ENCODE measurements at regions not wholly inside any gene's neighbourhood (a gene's known extent, or its start where the extent isn't known, plus 50 kb on each side); places are given as distances from the start of the nearest gene placed in this dataset.

- no peak overlapping the region for H3K4me2 ChIP-seq (ENCODE audit: extremely low read depth, insufficient read depth, low read length)
- no peaks in the 10 kb centered on the region for H3K9me3 ChIP-seq (ENCODE audit: control insufficient read depth, insufficient read depth, low read depth, low read length)
- TF ChIP-seq EZH2 (IDR thresholded peaks at IDR 0.05; ENCODE audit: low read length, missing control alignments) (no peak), CTCF (conservative IDR thresholded peaks at IDR 0.05 in 1 of 2, IDR thresholded peaks at IDR 0.05 in 1 of 2; ENCODE audit: low read depth in 1 of 2, low read length in 2 of 2) (no peak)
- no peaks in the 10 kb centered on the region for H3K4me1 ChIP-seq (ENCODE audit: control insufficient read depth, extremely low read depth, insufficient read depth, low read length)
- DNase-seq (ENCODE audit: low read depth in 2 of 2), result no peak
- no peak overlapping the region for H3K4me3 ChIP-seq (replicated peaks in 1 of 4; ENCODE audit: control extremely low read depth in 1 of 4, insufficient read depth in 1 of 4, low read depth in 3 of 4, low read length in 4 of 4)
- H3K79me2 ChIP-seq (ENCODE audit: control insufficient read depth, insufficient read depth, low read length), result no peaks in the 10 kb centered on the region
- no peaks in the 10 kb centered on the region for H4K20me1 ChIP-seq (ENCODE audit: control insufficient read depth, extremely low read depth, insufficient read depth, low read length)
- no peaks in the 10 kb centered on the region for H3K36me3 ChIP-seq (ENCODE audit: control insufficient read depth, insufficient read depth, low read length)
- H3K27me3 ChIP-seq (ENCODE audit: control insufficient read depth, insufficient read depth, low read length), result no peaks in the 10 kb centered on the region
- no peak overlapping the region for H3K9ac ChIP-seq (ENCODE audit: insufficient read depth, low read length)
- H2AFZ ChIP-seq (ENCODE audit: low read length), result no peak overlapping the region
- H3K27ac ChIP-seq (ENCODE audit: insufficient read depth, low read length), result no peak overlapping the region
These were observed 81.6 kb downstream of the SLC5A7 start for GRCh38 chr2:108067820-108068405.

DNA sequence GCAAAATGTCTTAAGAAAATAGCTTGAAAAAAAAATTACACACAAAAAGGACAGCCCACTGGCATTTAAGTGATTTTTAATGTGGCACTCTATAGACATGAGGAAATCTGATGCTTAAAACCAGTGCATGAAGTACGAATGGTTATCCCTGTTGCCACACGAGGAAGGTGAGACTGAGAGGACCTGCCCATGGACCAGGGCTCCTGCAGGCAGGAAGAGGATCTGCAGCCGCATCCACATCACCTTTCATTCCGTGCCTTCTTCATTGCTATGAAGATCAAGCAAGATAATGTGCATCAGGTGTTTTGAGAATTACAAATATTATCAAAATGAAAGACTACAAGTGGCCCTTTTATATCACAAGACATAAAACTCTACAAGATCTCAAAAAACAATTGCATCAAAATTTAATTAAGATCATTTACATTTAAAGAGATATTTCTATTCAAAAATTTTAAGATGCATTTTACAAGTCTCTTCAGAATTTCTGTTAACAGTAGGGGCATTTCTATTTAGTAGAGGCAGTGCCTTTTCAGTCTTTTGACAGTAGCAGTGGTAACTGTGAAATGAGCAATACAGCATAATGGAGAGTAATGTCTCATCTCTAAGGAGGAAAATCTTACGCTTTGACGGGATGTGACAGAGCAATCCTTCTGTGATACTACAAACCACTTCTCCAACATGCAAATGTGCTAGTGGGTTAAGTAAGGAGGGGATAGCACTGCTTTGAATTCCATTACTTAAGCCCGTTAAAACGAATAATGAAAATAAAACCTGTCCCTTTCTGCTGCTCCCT lies 83.4 kb downstream of the SLC5A7 start:
- no peaks in the 10 kb centered on the region for H3K27me3 ChIP-seq (ENCODE audit: control insufficient read depth, insufficient read depth, low read length)
- TF ChIP-seq EZH2 (IDR thresholded peaks at IDR 0.05; ENCODE audit: low read length, missing control alignments) (no peak), CTCF (conservative IDR thresholded peaks at IDR 0.05 in 1 of 2, IDR thresholded peaks at IDR 0.05 in 1 of 2; ENCODE audit: low read depth in 1 of 2, low read length in 2 of 2) (no peak)
- no peak overlapping the region for H3K4me2 ChIP-seq (ENCODE audit: extremely low read depth, insufficient read depth, low read length)
- H3K9ac ChIP-seq (ENCODE audit: insufficient read depth, low read length), result no peak overlapping the region
- no peaks in the 10 kb centered on the region for H3K79me2 ChIP-seq (ENCODE audit: control insufficient read depth, insufficient read depth, low read length)
- no peak for DNase-seq (ENCODE audit: low read depth in 2 of 2)
- H3K27ac ChIP-seq (ENCODE audit: insufficient read depth, low read length), result no peak overlapping the region
- no peak overlapping the region for H3K4me3 ChIP-seq (replicated peaks in 1 of 4; ENCODE audit: control extremely low read depth in 1 of 4, insufficient read depth in 1 of 4, low read depth in 3 of 4, low read length in 4 of 4)
- H3K36me3 ChIP-seq (ENCODE audit: control insufficient read depth, insufficient read depth, low read length), result no peaks in the 10 kb centered on the region
- H3K9me3 ChIP-seq (ENCODE audit: control insufficient read depth, insufficient read depth, low read depth, low read length), result no peaks in the 10 kb centered on the region
- no peak overlapping the region for H2AFZ ChIP-seq (ENCODE audit: low read length)
- no peaks in the 10 kb centered on the region for H4K20me1 ChIP-seq (ENCODE audit: control insufficient read depth, extremely low read depth, insufficient read depth, low read length)
- no peaks in the 10 kb centered on the region for H3K4me1 ChIP-seq (ENCODE audit: control insufficient read depth, extremely low read depth, insufficient read depth, low read length)

DNA sequence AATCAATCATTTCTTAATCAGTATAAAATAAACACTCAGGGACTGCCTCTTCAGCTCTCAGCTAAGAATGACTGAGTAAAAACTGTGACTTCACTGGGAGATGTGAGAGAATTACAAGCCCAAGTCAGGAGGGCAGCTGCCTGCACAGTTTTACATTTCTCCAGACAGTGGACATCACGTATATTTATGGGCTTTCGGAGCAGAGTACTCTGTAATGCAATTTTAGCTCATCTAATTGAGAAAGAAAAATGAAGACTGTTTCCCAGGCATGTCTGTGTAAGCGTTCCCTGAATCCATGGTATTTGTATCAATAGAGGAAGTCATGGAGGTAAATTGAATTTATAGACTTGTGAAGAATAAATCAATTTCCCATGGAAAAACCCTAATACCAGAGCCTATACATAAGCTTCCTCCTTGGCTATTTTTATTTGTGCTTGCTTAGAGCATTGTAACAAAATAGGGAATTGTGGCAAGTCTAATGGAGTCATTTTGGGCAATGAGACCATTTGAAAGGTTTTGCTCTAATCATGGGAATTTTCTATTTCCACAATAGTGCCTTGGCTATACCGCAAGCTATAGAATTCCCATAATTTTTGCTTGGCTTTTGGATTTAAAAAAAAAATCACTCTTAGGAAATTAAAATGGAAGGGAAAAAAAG lies 87.2 kb downstream of the SLC5A7 start:
- H2AFZ ChIP-seq (ENCODE audit: low read length), result no peak overlapping the region
- TF ChIP-seq EZH2 (IDR thresholded peaks at IDR 0.05; ENCODE audit: low read length, missing control alignments) (no peak), CTCF (conservative IDR thresholded peaks at IDR 0.05 in 1 of 2, IDR thresholded peaks at IDR 0.05 in 1 of 2; ENCODE audit: low read depth in 1 of 2, low read length in 2 of 2) (no peak)
- no peaks in the 10 kb centered on the region for H3K36me3 ChIP-seq (ENCODE audit: control insufficient read depth, insufficient read depth, low read length)
- H3K9ac ChIP-seq (ENCODE audit: insufficient read depth, low read length), result no peak overlapping the region
- no peaks in the 10 kb centered on the region for H3K79me2 ChIP-seq (ENCODE audit: control insufficient read depth, insufficient read depth, low read length)
- no peaks in the 10 kb centered on the region for H3K4me1 ChIP-seq (ENCODE audit: control insufficient read depth, extremely low read depth, insufficient read depth, low read length)
- H3K27ac ChIP-seq (ENCODE audit: insufficient read depth, low read length), result no peak overlapping the region
- H4K20me1 ChIP-seq (ENCODE audit: control insufficient read depth, extremely low read depth, insufficient read depth, low read length), result peaks cover 1% of the 10 kb centered on the region
- DNase-seq (ENCODE audit: low read depth in 2 of 2), result no peak
- H3K4me3 ChIP-seq (replicated peaks in 1 of 4; ENCODE audit: control extremely low read depth in 1 of 4, insufficient read depth in 1 of 4, low read depth in 3 of 4, low read length in 4 of 4), result no peak overlapping the region
- H3K4me2 ChIP-seq (ENCODE audit: extremely low read depth, insufficient read depth, low read length), result no peak overlapping the region
- no peaks in the 10 kb centered on the region for H3K27me3 ChIP-seq (ENCODE audit: control insufficient read depth, insufficient read depth, low read length)
- no peaks in the 10 kb centered on the region for H3K9me3 ChIP-seq (ENCODE audit: control insufficient read depth, insufficient read depth, low read depth, low read length)
